Adrenal gland (tissue), 9 donors: ENCODE measurements at regions not wholly inside any gene's neighbourhood (a gene's known extent, or its start where the extent isn't known, plus 50 kb on each side); places are given as distances from the start of the nearest gene placed in this dataset.

Experiments used
- DNase-seq, 7 donors: peaks; one replicate each; pipeline ENCODE4 v3.0.0-alpha.2; 2019 to 2020
- H3K27ac ChIP-seq, 5 donors: fragments of 200-600 bp; sonication (generic) in 4 of 5; 1 replicate in 3 of 5; 2 replicates in 2 of 5; pipeline versions ENCODE4 v1.5.1 to v1.8.0; 2016 to 2020; ENCODE audit warnings: mild to moderate bottlenecking in 1 of 5
- H3K27me3 ChIP-seq: fragments of 200-600 bp; 2 replicates; pipeline ENCODE4 v1.8.0; 2021
- H3K36me3 ChIP-seq, 2 donors: fragments of 200-600 bp; replicated peaks in 1 of 2; 1 replicate in 1 of 2; 2 replicates in 1 of 2; pipeline versions ENCODE4 v1.5.1 to v1.8.0; 2018 to 2022
- H3K4me1 ChIP-seq, 2 donors: fragments of 200-600 bp; replicated peaks in 1 of 2; 1 replicate in 1 of 2; 2 replicates in 1 of 2; pipeline versions ENCODE4 v1.5.1 to v1.8.0; 2018 to 2021
- H3K4me3 ChIP-seq, 4 donors: fragments of 200-600 bp; sonication (generic) in 3 of 4; one replicate each; pipeline ENCODE4 v1.5.1; 2016 to 2018
- H3K9me3 ChIP-seq, 3 donors: fragments of 200-600 bp; sonication (generic) in 1 of 3; replicated peaks in 1 of 3; 1 replicate in 2 of 3; 2 replicates in 1 of 3; pipeline versions ENCODE4 v1.5.1 to v1.8.0; 2016 to 2021
- CTCF ChIP-seq, 6 experiments: fragments of 450-650 bp in 4 of 6; fragments of 200-600 bp in 2 of 6; sonication (generic) in 1 of 6; IDR thresholded peaks; 1 replicate in 5 of 6; 2 replicates in 1 of 6; pipeline versions ENCODE4 v1.5.1 to v1.8.0; 2016 to 2021; ENCODE audit warnings: antibody characterized with exemption in 6 of 6, mild to moderate bottlenecking in 2 of 6, moderate library complexity in 1 of 6
- POLR2A ChIP-seq, 2 donors: fragments of 450-650 bp; IDR thresholded peaks; one replicate each; pipeline ENCODE4 v1.6.1; 2017; ENCODE audit warnings: antibody characterized with exemption in 2 of 2, mild to moderate bottlenecking in 2 of 2, moderate library complexity in 1 of 2
- WGBS, 4 donors: extraction: QIAGEN DNeasy Blood & Tissue Kit in 2 of 4; methylation state at CpG; one replicate each; pipeline versions ENCODE4 v1.1.5 to v1.1.7; 2013 to 2017; 5-methylcytosine and 5-hydroxymethylcytosine counted together
- intact Hi-C, 2 donors: fragments of 100-400 bp; cut with DNase I; formaldehyde crosslinking; loops; one replicate each; pipeline versions ENCODE4 v1.14.1 to v1.15.0; 2022 to 2023
- donor health status: healthy with polysubstance abuse.
- donor health status: Bipolar disorder and iron deficiency.
- donor health status: DM: yes; HTN: yes; CAD: no.
- donor health status: DM: no; HTN: no; CAD: no.
- donor health status: DM: no; HTN: no; CAD: no.

- 66 to 82% (median 72%) methylated on average over 6 of the region's 6 CpGs for WGBS, 4 donors
- Histone ChIP-seq H3K27ac (no peak overlapping the region), H3K27me3 (no peaks in the 10 kb centered on the region), H3K36me3 (no peaks in the 10 kb centered on the region), H3K4me3 (no peak overlapping the region), H3K9me3 (no peaks in the 10 kb centered on the region), H3K4me1 (no peaks in the 10 kb centered on the region)
- intact Hi-C loops, result no loop called here
- no peak for DNase-seq
- TF ChIP-seq POLR2A (IDR thresholded peaks at IDR 0.05) (no peak), CTCF (IDR thresholded peaks at IDR 0.05) (no peak)
These were observed 364.4 kb upstream of the CHST9 start for GRCh38 chr18:27549335-27550039.

GRCh38 chr18:27546991-27547390 lies 361.9 kb upstream of the CHST9 start:
- WGBS, 4 donors, result 66 to 83% (median 77%) methylated on average over 3 of the region's 3 CpGs
- Histone ChIP-seq H3K9me3 (no peaks in the 10 kb centered on the region), H3K4me1 (no peaks in the 10 kb centered on the region), H3K36me3 (no peaks in the 10 kb centered on the region), H3K4me3 (no peak overlapping the region), H3K27ac (no peak overlapping the region), H3K27me3 (no peaks in the 10 kb centered on the region)
- intact Hi-C loops, result no loop called here
- no peak for DNase-seq
- TF ChIP-seq CTCF (IDR thresholded peaks at IDR 0.05) (no peak), POLR2A (IDR thresholded peaks at IDR 0.05) (no peak)

- no peaks in the 10 kb centered on the region for H3K27me3 ChIP-seq
- no peaks in the 10 kb centered on the region for H3K36me3 ChIP-seq
- H3K4me1 ChIP-seq, result no peaks in the 10 kb centered on the region
- no peak overlapping the region for H3K27ac ChIP-seq
- DNase-seq, result no peak
- no peaks in the 10 kb centered on the region for H3K9me3 ChIP-seq
- TF ChIP-seq CTCF (IDR thresholded peaks at IDR 0.05) (no peak), POLR2A (IDR thresholded peaks at IDR 0.05) (no peak)
- no peak overlapping the region for H3K4me3 ChIP-seq
- intact Hi-C loops, result no loop called here
These were observed 359.1 kb upstream of the CHST9 start for GRCh38 chr18:27544206-27544605.

- no peak for TF ChIP-seq CTCF (IDR thresholded peaks at IDR 0.05)
- no peak for TF ChIP-seq POLR2A (IDR thresholded peaks at IDR 0.05)
- H3K36me3 ChIP-seq, result no peaks in the 10 kb centered on the region
- H3K4me3 ChIP-seq, result no peak overlapping the region
- no peak overlapping the region for H3K27ac ChIP-seq
- WGBS, 4 donors, result 84 to 88% (median 85%) methylated on average over 3 of the region's 3 CpGs
- no peak for DNase-seq
- no peaks in the 10 kb centered on the region for H3K9me3 ChIP-seq
- no peaks in the 10 kb centered on the region for H3K27me3 ChIP-seq
- H3K4me1 ChIP-seq, result no peaks in the 10 kb centered on the region
- intact Hi-C loops, result no loop called here
These were observed 356.2 kb upstream of the CHST9 start for GRCh38 chr18:27541293-27541692.
